ENCODE measurements at regions not wholly inside any gene's neighbourhood (a gene's known extent, or its start where the extent isn't known, plus 50 kb on each side); places are given as distances from the start of the nearest gene placed in this dataset.
"Not testable (repeated sequence)": the region's sequence is repeated elsewhere in the genome, so short reads cannot be mapped to it uniquely, and the experiment has no call there.

DNA sequence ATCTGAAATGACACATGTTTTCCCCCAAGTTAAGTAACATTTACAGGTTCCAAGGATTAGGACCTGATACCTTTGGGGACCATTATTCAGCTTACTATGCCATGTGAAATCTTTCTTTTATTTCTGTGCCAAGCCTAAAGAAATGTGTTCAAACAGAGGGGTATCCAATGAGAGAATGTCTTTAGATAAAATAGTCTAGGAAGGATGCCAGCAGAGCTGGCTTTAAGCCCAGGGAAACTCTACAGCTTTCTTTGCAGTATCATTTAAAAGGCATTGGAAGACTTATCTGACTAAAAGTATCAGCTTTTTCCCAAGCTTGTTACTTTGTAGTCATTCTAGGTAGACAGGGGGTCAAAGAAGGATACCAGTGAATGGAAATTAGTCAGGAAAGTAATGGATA is 860.4 kb downstream of the PLA2G4A start:
- Mint-ChIP-seq H3K27me3 (no peaks in the 10 kb centered on the region), H3K4me3 (no peak overlapping the region), H3K36me3 (ENCODE audit: low read depth) (no peaks in the 10 kb centered on the region), H3K4me1 (no peaks in the 10 kb centered on the region), H3K9me3 (peaks cover 5% of the 10 kb centered on the region), H3K27ac (no peak overlapping the region)
- TF ChIP-seq, protein P1, sequence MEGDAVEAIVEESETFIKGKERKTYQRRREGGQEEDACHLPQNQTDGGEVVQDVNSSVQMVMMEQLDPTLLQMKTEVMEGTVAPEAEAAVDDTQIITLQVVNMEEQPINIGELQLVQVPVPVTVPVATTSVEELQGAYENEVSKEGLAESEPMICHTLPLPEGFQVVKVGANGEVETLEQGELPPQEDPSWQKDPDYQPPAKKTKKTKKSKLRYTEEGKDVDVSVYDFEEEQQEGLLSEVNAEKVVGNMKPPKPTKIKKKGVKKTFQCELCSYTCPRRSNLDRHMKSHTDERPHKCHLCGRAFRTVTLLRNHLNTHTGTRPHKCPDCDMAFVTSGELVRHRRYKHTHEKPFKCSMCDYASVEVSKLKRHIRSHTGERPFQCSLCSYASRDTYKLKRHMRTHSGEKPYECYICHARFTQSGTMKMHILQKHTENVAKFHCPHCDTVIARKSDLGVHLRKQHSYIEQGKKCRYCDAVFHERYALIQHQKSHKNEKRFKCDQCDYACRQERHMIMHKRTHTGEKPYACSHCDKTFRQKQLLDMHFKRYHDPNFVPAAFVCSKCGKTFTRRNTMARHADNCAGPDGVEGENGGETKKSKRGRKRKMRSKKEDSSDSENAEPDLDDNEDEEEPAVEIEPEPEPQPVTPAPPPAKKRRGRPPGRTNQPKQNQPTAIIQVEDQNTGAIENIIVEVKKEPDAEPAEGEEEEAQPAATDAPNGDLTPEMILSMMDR (IDR thresholded peaks at IDR 0.05): no peak
- intact Hi-C loops (cut with micrococcal nuclease): no loop called here
- ChIA-PET CTCF (no interaction called here), POLR2A (no interaction called here)
- ATAC-seq (ENCODE audit: low read depth): no peak
- no peak for DNase-seq

DNA sequence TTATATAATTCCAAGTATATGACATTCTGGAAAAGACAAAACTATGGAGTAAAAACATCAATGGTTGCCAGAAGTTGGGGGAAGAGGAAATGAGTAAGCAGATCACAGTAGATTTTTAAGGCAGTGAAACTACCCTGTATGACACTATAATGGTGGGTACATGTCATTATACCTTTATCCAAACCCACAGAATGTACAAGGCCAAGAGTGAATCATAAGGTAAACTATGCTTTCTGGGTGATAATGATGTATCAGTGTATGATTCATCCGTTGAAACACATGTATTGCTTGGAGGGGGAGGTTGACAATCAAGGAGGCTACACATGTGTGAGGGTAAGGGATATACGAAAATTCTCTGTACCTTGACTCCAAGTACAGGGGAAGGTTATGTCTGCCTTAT is 862.7 kb downstream of the PLA2G4A start:
- intact Hi-C loops (cut with micrococcal nuclease): no loop called here
- Mint-ChIP-seq H3K27me3 (no peaks in the 10 kb centered on the region), H3K4me3 (no peak overlapping the region), H3K9me3 (peaks cover 5% of the 10 kb centered on the region), H3K27ac (no peak overlapping the region), H3K36me3 (ENCODE audit: low read depth) (no peaks in the 10 kb centered on the region), H3K4me1 (no peaks in the 10 kb centered on the region)
- no peak for ATAC-seq (ENCODE audit: low read depth)
- DNase-seq: no peak
- TF ChIP-seq, protein P1 (IDR thresholded peaks at IDR 0.05): no peak
- CTCF ChIA-PET: no interaction called here
- POLR2A ChIA-PET: no interaction called here

DNA sequence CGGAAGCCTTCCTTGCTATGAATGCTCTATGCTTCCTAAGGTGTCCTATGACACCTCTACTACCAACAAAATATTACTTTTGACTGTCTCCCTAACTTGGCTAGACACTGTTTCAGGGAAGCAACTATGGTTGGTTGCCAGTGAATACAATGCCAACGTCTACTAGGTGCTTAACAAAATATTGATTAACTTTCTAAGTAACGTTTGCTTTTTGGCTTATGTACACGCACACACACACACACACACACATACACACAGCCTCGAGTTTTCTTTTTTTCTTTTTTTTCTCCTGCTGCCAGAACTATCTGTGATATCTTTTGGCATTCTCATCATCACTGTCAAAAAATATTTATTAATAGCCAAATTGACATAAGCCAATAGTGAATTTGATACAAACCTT is 864.0 kb downstream of the PLA2G4A start:
- Mint-ChIP-seq H3K27me3 (no peaks in the 10 kb centered on the region), H3K9me3 (peaks cover 5% of the 10 kb centered on the region), H3K27ac (no peak overlapping the region), H3K36me3 (ENCODE audit: low read depth) (no peaks in the 10 kb centered on the region), H3K4me3 (no peak overlapping the region), H3K4me1 (no peaks in the 10 kb centered on the region)
- CTCF ChIA-PET: no interaction called here
- intact Hi-C loops (cut with micrococcal nuclease): no loop called here
- POLR2A ChIA-PET: no interaction called here
- DNase-seq (no peak), ATAC-seq (ENCODE audit: low read depth) (no peak)
- TF ChIP-seq, protein P1 (IDR thresholded peaks at IDR 0.05): no peak

DNA sequence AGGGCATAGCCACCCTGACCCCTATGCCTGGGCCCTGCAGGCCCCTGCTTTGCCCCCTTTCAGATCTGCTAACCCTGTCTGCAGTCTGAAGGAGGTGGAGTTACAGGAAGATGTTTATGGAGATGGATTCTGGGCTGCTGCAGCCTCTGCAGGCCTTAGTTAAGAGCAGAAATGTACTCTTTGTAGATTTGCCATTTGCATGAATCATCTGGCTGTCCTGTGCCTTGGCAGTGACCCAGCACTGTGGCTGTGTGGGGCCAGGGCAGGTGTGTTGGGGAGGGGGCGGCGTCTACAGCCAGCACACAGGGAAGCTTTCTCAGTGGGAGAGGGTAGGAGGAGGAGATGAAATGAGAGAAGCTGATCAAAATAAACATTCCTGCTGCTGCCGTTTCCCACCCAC is 867.3 kb downstream of the PLA2G4A start:
- H3K36me3 Mint-ChIP-seq (ENCODE audit: low read depth): no peaks in the 10 kb centered on the region
- TF ChIP-seq, protein P1 (IDR thresholded peaks at IDR 0.05): no peak
- intact Hi-C loops (cut with micrococcal nuclease): no loop called here
- no peaks in the 10 kb centered on the region for H3K27me3 Mint-ChIP-seq
- DNase-seq (no peak), ATAC-seq (ENCODE audit: low read depth) (no peak)
- no peak overlapping the region for H3K27ac Mint-ChIP-seq
- no peaks in the 10 kb centered on the region for H3K9me3 Mint-ChIP-seq
- ChIA-PET POLR2A (no interaction called here), CTCF (no interaction called here)
- H3K4me3 Mint-ChIP-seq: no peak overlapping the region
- H3K4me1 Mint-ChIP-seq: no peaks in the 10 kb centered on the region

DNA sequence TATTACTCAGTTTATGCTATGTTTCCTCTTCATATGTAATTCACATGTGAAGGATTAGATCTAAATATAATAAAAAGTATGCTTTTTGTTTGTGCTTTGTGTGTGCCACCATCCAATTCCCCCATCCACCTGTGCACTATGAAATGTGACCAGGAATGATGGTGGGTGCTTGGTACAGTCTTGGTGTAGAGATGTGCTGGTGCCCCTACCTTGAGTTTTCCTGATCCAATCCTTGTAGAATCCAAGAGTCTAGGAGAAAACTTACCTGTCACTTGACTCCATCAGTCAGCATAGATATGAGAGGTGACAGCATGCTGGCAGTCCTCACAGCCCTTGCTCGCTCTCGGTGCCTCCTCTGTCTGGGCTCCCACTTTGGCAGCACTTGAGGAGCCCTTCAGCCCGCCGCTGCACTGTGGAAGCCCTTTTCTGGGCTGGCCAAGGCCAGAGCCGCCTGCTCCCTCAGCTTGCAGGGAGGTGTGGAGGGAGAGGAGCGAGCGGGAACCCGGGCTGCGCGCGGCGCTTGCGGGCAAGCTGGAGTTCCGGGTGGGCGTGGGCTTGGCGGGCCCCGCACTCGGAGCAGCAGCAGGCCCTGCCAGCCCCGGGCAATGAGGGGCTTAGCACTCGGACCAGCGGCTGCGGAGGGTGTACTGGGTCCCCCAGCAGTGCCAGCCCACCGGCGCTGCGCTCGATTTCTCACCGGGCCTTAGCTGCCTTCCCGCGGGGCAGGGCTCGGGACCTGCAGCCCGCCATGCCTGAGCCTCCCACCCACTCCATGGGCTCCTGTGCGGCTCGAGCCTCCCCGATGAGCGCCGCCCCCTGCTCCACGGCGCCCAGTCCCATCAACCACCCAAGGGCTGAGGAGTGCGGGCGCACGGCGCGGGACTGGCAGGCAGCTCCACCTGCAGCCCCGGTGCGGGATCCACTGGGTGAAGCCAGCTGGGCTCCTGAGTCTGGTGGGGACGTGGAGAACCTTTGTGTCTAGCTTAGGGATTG is 874.7 kb downstream of the PLA2G4A start:
- POLR2A ChIA-PET; H3K27me3 Mint-ChIP-seq; ATAC-seq (ENCODE audit: low read depth); CTCF ChIA-PET; H3K27ac Mint-ChIP-seq; H3K9me3 Mint-ChIP-seq; DNase-seq; H3K36me3 Mint-ChIP-seq (ENCODE audit: low read depth); H3K4me3 Mint-ChIP-seq; H3K4me1 Mint-ChIP-seq; intact Hi-C loops (cut with micrococcal nuclease): not testable (repeated sequence)

All from activated B cell treated with CpG ODN at 0.5 μM for 24 hours (primary cell).